ENCODE measurements at regions not wholly inside any gene's neighbourhood (a gene's known extent, or its start where the extent isn't known, plus 50 kb on each side); places are given as distances from the start of the nearest gene placed in this dataset.

- Histone ChIP-seq H3K27ac (ENCODE audit: insufficient read depth in 1 of 2, low read depth in 1 of 2, low read length in 2 of 2, poor library complexity in 1 of 2, severe bottlenecking in 2 of 2) (no peak overlapping the region), H3K9me3 (ENCODE audit: control extremely low read depth in 1 of 5, control insufficient read depth in 4 of 5, insufficient read depth in 2 of 5, low read depth in 1 of 5, low read length in 4 of 5) (no peaks in the 10 kb centered on the region), H3K4me1 (ENCODE audit: control extremely low read depth in 1 of 4, control insufficient read depth in 4 of 4, insufficient read depth in 4 of 4, low read length in 3 of 4) (peaks cover 0 to 15% (median 4%) of the 10 kb centered on the region in 4 experiments), H3K4me3 (ENCODE audit: control insufficient read depth in 1 of 7, extremely low read depth in 1 of 7, insufficient read depth in 4 of 7, low read depth in 2 of 7, low read length in 6 of 7) (no peak overlapping the region), H3K36me3 (ENCODE audit: control insufficient read depth in 4 of 4, insufficient read depth in 4 of 4, low read length in 3 of 4) (no peaks in the 10 kb centered on the region), H3K27me3 (replicated peaks in 2 of 5; ENCODE audit: control insufficient read depth in 4 of 5, insufficient read depth in 5 of 5, low read length in 4 of 5) (peaks cover 0 to 5% (median 0%) of the 10 kb centered on the region in 5 experiments)
- WGBS (ENCODE audit: insufficient coverage) = 97% methylated on average over 3 of the region's 4 CpGs
- POLR2A ChIA-PET = no interaction called here
- CTCF ChIA-PET = interaction anchor here (1.3 to 23.4 kb wide), 5 partner anchors 66 to 290 kb away, joined by 3 to 616 read pairs (median 4); no protein-coding TSS in a partner anchor
- DNase-seq = no peak
Measured at GRCh38 chr1:94326329-94326728, 88.9 kb upstream of the ARHGAP29 start.

DNA sequence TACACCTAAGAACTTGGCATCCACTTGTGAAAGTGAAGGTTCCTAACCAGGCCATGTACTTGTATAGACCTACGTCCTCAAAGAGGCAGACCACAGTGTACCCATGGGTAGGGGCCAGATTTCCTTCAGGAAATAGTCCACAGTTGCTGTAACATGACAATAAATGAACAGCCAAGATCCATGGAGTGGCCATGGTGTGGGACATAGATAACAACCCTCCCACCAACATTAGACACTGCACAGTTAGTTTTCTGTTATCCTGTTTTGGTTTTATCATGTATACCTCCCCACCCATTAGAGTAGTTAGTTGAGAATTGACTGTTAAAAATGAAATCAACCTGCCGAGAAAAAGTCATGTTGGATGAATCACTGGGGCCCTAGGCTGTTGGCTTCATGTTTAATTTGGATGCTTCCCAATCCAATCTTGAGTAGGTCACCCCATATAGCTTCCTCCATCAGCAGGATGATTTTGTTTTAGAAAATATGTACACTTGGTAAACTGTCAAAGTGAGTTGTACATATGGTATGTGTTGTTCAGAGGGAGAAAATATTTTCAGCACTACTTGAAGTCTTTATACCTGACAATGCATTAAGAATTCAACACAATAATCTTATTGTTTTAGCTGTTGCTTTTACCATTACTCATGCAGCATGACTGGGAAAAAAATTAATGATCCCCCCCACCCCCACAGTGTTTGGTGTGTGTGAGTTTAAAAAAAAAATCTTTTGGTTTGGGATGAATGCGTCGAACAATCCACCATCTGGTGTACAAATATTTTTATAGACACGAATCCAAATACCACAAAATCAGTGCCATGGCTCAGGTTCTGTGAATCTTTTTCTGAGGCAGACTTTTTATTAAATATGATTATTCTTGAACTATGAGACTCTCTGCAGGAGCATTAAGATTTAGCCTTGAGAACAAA is 88.3 kb upstream of the ARHGAP29 start:
- ChIA-PET POLR2A (no interaction called here), CTCF (interaction anchor here (1.3 to 23.4 kb wide), 3 partner anchors 65 to 290 kb away, joined by 4 to 616 read pairs (median 5); no protein-coding TSS in a partner anchor)
- no peaks in the 10 kb centered on the region for H3K9me3 ChIP-seq (ENCODE audit: control extremely low read depth in 1 of 5, control insufficient read depth in 4 of 5, insufficient read depth in 2 of 5, low read depth in 1 of 5, low read length in 4 of 5)
- H3K4me3 ChIP-seq (ENCODE audit: control insufficient read depth in 1 of 7, extremely low read depth in 1 of 7, insufficient read depth in 4 of 7, low read depth in 2 of 7, low read length in 6 of 7) = no peak overlapping the region
- WGBS (ENCODE audit: insufficient coverage) = 83% methylated on average over 1 of the region's 5 CpGs
- peaks cover 0 to 4% (median 0%) of the 10 kb centered on the region in 5 experiments for H3K27me3 ChIP-seq (replicated peaks in 2 of 5; ENCODE audit: control insufficient read depth in 4 of 5, insufficient read depth in 5 of 5, low read length in 4 of 5)
- no peaks in the 10 kb centered on the region for H3K36me3 ChIP-seq (ENCODE audit: control insufficient read depth in 4 of 4, insufficient read depth in 4 of 4, low read length in 3 of 4)
- peak in 2 of 3 donors; percentile 18 to 48 for DNase-seq
- H3K27ac ChIP-seq (ENCODE audit: insufficient read depth in 1 of 2, low read depth in 1 of 2, low read length in 2 of 2, poor library complexity in 1 of 2, severe bottlenecking in 2 of 2) = no peak overlapping the region
- peaks cover 0 to 15% (median 4%) of the 10 kb centered on the region in 4 experiments for H3K4me1 ChIP-seq (ENCODE audit: control extremely low read depth in 1 of 4, control insufficient read depth in 4 of 4, insufficient read depth in 4 of 4, low read length in 3 of 4)

GRCh38 chr1:94324178-94324544 is 86.8 kb upstream of the ARHGAP29 start:
- ChIA-PET POLR2A (no interaction called here), CTCF (interaction anchor here (23.4 kb wide), 1 partner anchor 288 kb away, joined by 616 read pairs; no protein-coding TSS in a partner anchor)
- no peak overlapping the region for H3K4me3 ChIP-seq (ENCODE audit: control insufficient read depth in 1 of 7, extremely low read depth in 1 of 7, insufficient read depth in 4 of 7, low read depth in 2 of 7, low read length in 6 of 7)
- no peaks in the 10 kb centered on the region for H3K9me3 ChIP-seq (ENCODE audit: control extremely low read depth in 1 of 5, control insufficient read depth in 4 of 5, insufficient read depth in 2 of 5, low read depth in 1 of 5, low read length in 4 of 5)
- peaks cover 0 to 2% (median 0%) of the 10 kb centered on the region in 5 experiments for H3K27me3 ChIP-seq (replicated peaks in 2 of 5; ENCODE audit: control insufficient read depth in 4 of 5, insufficient read depth in 5 of 5, low read length in 4 of 5)
- no peak overlapping the region for H3K27ac ChIP-seq (ENCODE audit: insufficient read depth in 1 of 2, low read depth in 1 of 2, low read length in 2 of 2, poor library complexity in 1 of 2, severe bottlenecking in 2 of 2)
- 100% methylated on average over 1 of the region's 4 CpGs for WGBS (ENCODE audit: insufficient coverage)
- peaks cover 0 to 9% (median 4%) of the 10 kb centered on the region in 4 experiments for H3K4me1 ChIP-seq (ENCODE audit: control extremely low read depth in 1 of 4, control insufficient read depth in 4 of 4, insufficient read depth in 4 of 4, low read length in 3 of 4)
- no peak for DNase-seq
- H3K36me3 ChIP-seq (ENCODE audit: control insufficient read depth in 4 of 4, insufficient read depth in 4 of 4, low read length in 3 of 4) = no peaks in the 10 kb centered on the region

GRCh38 chr1:94323311-94324177 is 86.2 kb upstream of the ARHGAP29 start:
- no peak overlapping the region for H3K4me3 ChIP-seq (ENCODE audit: control insufficient read depth in 1 of 7, extremely low read depth in 1 of 7, insufficient read depth in 4 of 7, low read depth in 2 of 7, low read length in 6 of 7)
- no peaks in the 10 kb centered on the region for H3K9me3 ChIP-seq (ENCODE audit: control extremely low read depth in 1 of 5, control insufficient read depth in 4 of 5, insufficient read depth in 2 of 5, low read depth in 1 of 5, low read length in 4 of 5)
- peaks cover 0 to 2% (median 0%) of the 10 kb centered on the region in 5 experiments for H3K27me3 ChIP-seq (replicated peaks in 2 of 5; ENCODE audit: control insufficient read depth in 4 of 5, insufficient read depth in 5 of 5, low read length in 4 of 5)
- peaks cover 0 to 9% (median 4%) of the 10 kb centered on the region in 4 experiments for H3K4me1 ChIP-seq (ENCODE audit: control extremely low read depth in 1 of 4, control insufficient read depth in 4 of 4, insufficient read depth in 4 of 4, low read length in 3 of 4)
- H3K27ac ChIP-seq (ENCODE audit: insufficient read depth in 1 of 2, low read depth in 1 of 2, low read length in 2 of 2, poor library complexity in 1 of 2, severe bottlenecking in 2 of 2) = no peak overlapping the region
- POLR2A ChIA-PET = no interaction called here
- CTCF ChIA-PET = interaction anchor here (0.8 to 23.4 kb wide), 2 partner anchors 12 to 288 kb away, joined by 4 to 616 read pairs; no protein-coding TSS in a partner anchor
- 95% methylated on average over 4 of the region's 7 CpGs for WGBS (ENCODE audit: insufficient coverage)
- H3K36me3 ChIP-seq (ENCODE audit: control insufficient read depth in 4 of 4, insufficient read depth in 4 of 4, low read length in 3 of 4) = no peaks in the 10 kb centered on the region
- no peak for DNase-seq

DNA sequence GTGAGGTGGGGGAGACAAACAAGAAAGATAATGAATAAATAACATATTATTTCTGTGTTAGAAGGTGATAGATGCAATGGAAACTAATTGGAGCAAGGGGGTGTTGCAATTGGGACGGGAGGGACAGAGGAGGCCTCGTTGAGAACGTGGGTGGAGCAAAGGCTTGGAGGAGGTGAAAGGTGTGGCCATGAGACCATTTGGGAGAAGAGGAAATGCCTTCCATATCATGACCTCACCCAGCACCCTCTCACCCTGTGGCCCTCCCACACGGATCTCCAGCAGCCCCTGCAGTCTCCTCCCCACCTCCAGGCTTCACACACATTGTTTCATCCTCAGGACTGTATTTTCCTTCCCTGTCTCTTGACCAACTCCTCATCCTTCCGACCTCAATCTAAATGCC is 85.3 kb upstream of the ARHGAP29 start:
- Histone ChIP-seq H3K9me3 (ENCODE audit: control extremely low read depth in 1 of 5, control insufficient read depth in 4 of 5, insufficient read depth in 2 of 5, low read depth in 1 of 5, low read length in 4 of 5) (no peaks in the 10 kb centered on the region), H3K4me3 (ENCODE audit: control insufficient read depth in 1 of 7, extremely low read depth in 1 of 7, insufficient read depth in 4 of 7, low read depth in 2 of 7, low read length in 6 of 7) (no peak overlapping the region), H3K27ac (ENCODE audit: insufficient read depth in 1 of 2, low read depth in 1 of 2, low read length in 2 of 2, poor library complexity in 1 of 2, severe bottlenecking in 2 of 2) (no peak overlapping the region), H3K36me3 (ENCODE audit: control insufficient read depth in 4 of 4, insufficient read depth in 4 of 4, low read length in 3 of 4) (no peaks in the 10 kb centered on the region), H3K27me3 (replicated peaks in 2 of 5; ENCODE audit: control insufficient read depth in 4 of 5, insufficient read depth in 5 of 5, low read length in 4 of 5) (peaks cover 0 to 2% (median 0%) of the 10 kb centered on the region in 5 experiments), H3K4me1 (ENCODE audit: control extremely low read depth in 1 of 4, control insufficient read depth in 4 of 4, insufficient read depth in 4 of 4, low read length in 3 of 4) (peaks cover 0 to 8% (median 4%) of the 10 kb centered on the region in 4 experiments)
- ChIA-PET POLR2A (no interaction called here), CTCF (interaction anchor here (0.8 to 1.4 kb wide), 3 partner anchors 12 to 260 kb away, joined by 3 to 4 read pairs (median 4); no protein-coding TSS in a partner anchor)
- 100% methylated on average over 2 of the region's 5 CpGs for WGBS (ENCODE audit: insufficient coverage)
- DNase-seq = no peak

- WGBS (ENCODE audit: insufficient coverage) = no CpG with 5 or more reads among the region's 3 CpGs
- CTCF ChIA-PET = interaction anchor here (1.3 to 1.4 kb wide), 2 partner anchors 13 to 259 kb away, joined by 3 to 4 read pairs; no protein-coding TSS in a partner anchor
- H3K27ac ChIP-seq (ENCODE audit: insufficient read depth in 1 of 2, low read depth in 1 of 2, low read length in 2 of 2, poor library complexity in 1 of 2, severe bottlenecking in 2 of 2) = no peak overlapping the region
- no peaks in the 10 kb centered on the region for H3K27me3 ChIP-seq (replicated peaks in 2 of 5; ENCODE audit: control insufficient read depth in 4 of 5, insufficient read depth in 5 of 5, low read length in 4 of 5)
- no peak for DNase-seq
- H3K36me3 ChIP-seq (ENCODE audit: control insufficient read depth in 4 of 4, insufficient read depth in 4 of 4, low read length in 3 of 4) = no peaks in the 10 kb centered on the region
- H3K9me3 ChIP-seq (ENCODE audit: control extremely low read depth in 1 of 5, control insufficient read depth in 4 of 5, insufficient read depth in 2 of 5, low read depth in 1 of 5, low read length in 4 of 5) = no peaks in the 10 kb centered on the region
- peaks cover 0 to 2% (median 0%) of the 10 kb centered on the region in 4 experiments for H3K4me1 ChIP-seq (ENCODE audit: control extremely low read depth in 1 of 4, control insufficient read depth in 4 of 4, insufficient read depth in 4 of 4, low read length in 3 of 4)
- H3K4me3 ChIP-seq (ENCODE audit: control insufficient read depth in 1 of 7, extremely low read depth in 1 of 7, insufficient read depth in 4 of 7, low read depth in 2 of 7, low read length in 6 of 7) = no peak overlapping the region
- POLR2A ChIA-PET = no interaction called here
Measured at GRCh38 chr1:94321662-94322061, 84.3 kb upstream of the ARHGAP29 start.
